Heart left ventricle (tissue), 13 donors: ENCODE measurements at regions not wholly inside any gene's neighbourhood (a gene's known extent, or its start where the extent isn't known, plus 50 kb on each side); places are given as distances from the start of the nearest gene placed in this dataset.

Experiments
- POLR2A ChIP-seq, 2 donors: fragments of 450-650 bp; IDR thresholded peaks; one replicate each; pipeline ENCODE4 v1.6.1; 2017; ENCODE audit warnings: antibody characterized with exemption in 2 of 2, mild to moderate bottlenecking in 2 of 2, moderate library complexity in 2 of 2
- TF ChIP-seq, protein P1 (sequence below), 12 donors: fragments of 200-600 bp; sonication (generic) in 4 of 12; IDR thresholded peaks; one replicate each; pipeline versions ENCODE4 v1.5.0 to v1.8.0; 2018 to 2022; ENCODE audit warnings: antibody characterized with exemption in 12 of 12, mild to moderate bottlenecking in 5 of 12
- donor health status: ischemic (EF 13 %, LVEDD 7.1; RV severe dilation, severe dysfunction).
- donor health status: DM: no; HTN: yes; CAD: no.
- donor health status: DM: no; HTN: no; CAD: no.
- donor health status: ischemic (EF 25% LVEDD 6.9; RV normal size, moderate dysfunction).
- donor health status: ischemic (EF 25% LVEDD 5.7; RV mildly dilated, moderate dysfunction).
- donor health status: ischemic (EF 35%, LVEDD 5.7; RV mildly dilated, moderate dysfunction).
- donor health status: nonischemic (EF 11% LVEDD 7.7; RV severe dilation, severe dysfunction).
- donor health status: DM: yes; HTN: yes; CAD: no.
- donor health status: PGD.
- donor health status: ischemic (EF 29% LVEDD 5.4; RV normal size, mild dysfunction).
- donor health status: nonischemic (EF 23%, LVEDD 6.1; RV moderate dilation, normal function).

DNA sequence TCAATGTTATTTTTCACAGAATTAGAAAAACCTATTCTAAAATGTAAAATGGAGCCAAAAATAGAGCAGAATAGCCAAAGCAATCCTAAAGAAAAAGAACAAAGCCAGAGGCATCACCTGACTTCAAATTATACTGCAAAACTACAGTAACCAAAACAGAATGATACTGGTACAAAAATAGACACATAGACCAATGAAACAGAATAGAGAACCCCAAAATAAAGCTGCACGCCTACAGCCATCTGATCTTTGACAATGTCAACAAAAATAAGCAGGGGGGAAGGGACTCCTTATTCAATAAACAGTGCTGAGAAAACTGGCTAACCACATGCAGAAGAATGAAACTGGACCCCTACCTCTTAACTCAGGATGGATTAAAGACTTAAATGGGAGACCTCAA lies 65.8 kb upstream of the PDE4D start:
- TF ChIP-seq, protein P1, sequence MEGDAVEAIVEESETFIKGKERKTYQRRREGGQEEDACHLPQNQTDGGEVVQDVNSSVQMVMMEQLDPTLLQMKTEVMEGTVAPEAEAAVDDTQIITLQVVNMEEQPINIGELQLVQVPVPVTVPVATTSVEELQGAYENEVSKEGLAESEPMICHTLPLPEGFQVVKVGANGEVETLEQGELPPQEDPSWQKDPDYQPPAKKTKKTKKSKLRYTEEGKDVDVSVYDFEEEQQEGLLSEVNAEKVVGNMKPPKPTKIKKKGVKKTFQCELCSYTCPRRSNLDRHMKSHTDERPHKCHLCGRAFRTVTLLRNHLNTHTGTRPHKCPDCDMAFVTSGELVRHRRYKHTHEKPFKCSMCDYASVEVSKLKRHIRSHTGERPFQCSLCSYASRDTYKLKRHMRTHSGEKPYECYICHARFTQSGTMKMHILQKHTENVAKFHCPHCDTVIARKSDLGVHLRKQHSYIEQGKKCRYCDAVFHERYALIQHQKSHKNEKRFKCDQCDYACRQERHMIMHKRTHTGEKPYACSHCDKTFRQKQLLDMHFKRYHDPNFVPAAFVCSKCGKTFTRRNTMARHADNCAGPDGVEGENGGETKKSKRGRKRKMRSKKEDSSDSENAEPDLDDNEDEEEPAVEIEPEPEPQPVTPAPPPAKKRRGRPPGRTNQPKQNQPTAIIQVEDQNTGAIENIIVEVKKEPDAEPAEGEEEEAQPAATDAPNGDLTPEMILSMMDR (IDR thresholded peaks at IDR 0.05), result no peak
- no peak for TF ChIP-seq POLR2A (IDR thresholded peaks at IDR 0.05)
